ENCODE measurements at regions not wholly inside any gene's neighbourhood (a gene's known extent, or its start where the extent isn't known, plus 50 kb on each side); places are given as distances from the start of the nearest gene placed in this dataset.

DNA sequence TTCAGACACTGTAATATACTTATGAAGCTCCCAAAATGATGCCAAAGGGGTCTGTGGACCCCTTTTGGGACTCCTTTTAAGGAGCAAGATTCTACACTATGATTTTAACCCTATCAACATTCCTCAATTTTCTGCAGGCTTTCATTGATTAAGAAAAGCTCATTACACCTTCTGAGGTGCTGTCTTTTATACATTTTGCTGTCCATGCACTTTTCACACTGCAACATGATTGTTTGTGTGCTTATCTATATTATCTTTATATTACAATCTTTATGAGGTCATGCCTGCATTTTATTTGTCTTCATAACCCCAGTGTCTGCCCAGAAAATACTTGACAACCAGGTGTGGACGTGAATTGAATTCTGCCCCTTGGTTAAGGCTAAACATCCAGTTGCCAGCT lies 482.6 kb upstream of the ZFHX3 start:
- TF ChIP-seq, protein P1, sequence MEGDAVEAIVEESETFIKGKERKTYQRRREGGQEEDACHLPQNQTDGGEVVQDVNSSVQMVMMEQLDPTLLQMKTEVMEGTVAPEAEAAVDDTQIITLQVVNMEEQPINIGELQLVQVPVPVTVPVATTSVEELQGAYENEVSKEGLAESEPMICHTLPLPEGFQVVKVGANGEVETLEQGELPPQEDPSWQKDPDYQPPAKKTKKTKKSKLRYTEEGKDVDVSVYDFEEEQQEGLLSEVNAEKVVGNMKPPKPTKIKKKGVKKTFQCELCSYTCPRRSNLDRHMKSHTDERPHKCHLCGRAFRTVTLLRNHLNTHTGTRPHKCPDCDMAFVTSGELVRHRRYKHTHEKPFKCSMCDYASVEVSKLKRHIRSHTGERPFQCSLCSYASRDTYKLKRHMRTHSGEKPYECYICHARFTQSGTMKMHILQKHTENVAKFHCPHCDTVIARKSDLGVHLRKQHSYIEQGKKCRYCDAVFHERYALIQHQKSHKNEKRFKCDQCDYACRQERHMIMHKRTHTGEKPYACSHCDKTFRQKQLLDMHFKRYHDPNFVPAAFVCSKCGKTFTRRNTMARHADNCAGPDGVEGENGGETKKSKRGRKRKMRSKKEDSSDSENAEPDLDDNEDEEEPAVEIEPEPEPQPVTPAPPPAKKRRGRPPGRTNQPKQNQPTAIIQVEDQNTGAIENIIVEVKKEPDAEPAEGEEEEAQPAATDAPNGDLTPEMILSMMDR (conservative IDR thresholded peaks at IDR 0.05): no peak
- no peak for TF ChIP-seq ZFX (IDR thresholded peaks at IDR 0.05)

Data from C4-2B (cell line).